ENCODE measurements at regions not wholly inside any gene's neighbourhood (a gene's known extent, or its start where the extent isn't known, plus 50 kb on each side); places are given as distances from the start of the nearest gene placed in this dataset.

DNA sequence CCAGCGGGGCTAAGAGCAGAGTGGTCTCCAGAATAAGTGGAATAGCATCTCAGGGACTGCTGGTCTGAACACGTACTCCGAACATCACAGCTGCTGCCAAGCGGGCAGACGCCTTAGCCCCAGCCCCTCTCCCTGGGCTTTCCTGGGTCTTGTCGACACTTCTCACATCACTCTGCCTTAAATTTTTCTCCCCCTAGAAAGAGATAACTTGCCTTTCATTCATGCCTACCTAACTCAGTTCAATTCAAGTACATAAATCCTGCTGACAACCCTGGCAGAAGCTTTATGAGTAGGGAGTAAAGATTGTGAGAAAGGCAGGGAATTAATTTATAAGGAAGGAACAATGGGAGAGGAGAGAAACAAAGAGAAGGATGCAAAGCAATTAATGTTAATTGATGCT lies 202.9 kb upstream of the TNP1 start:
- TF ChIP-seq, protein P1, sequence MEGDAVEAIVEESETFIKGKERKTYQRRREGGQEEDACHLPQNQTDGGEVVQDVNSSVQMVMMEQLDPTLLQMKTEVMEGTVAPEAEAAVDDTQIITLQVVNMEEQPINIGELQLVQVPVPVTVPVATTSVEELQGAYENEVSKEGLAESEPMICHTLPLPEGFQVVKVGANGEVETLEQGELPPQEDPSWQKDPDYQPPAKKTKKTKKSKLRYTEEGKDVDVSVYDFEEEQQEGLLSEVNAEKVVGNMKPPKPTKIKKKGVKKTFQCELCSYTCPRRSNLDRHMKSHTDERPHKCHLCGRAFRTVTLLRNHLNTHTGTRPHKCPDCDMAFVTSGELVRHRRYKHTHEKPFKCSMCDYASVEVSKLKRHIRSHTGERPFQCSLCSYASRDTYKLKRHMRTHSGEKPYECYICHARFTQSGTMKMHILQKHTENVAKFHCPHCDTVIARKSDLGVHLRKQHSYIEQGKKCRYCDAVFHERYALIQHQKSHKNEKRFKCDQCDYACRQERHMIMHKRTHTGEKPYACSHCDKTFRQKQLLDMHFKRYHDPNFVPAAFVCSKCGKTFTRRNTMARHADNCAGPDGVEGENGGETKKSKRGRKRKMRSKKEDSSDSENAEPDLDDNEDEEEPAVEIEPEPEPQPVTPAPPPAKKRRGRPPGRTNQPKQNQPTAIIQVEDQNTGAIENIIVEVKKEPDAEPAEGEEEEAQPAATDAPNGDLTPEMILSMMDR (IDR thresholded peaks at IDR 0.05): no peak
- TF ChIP-seq POLR2A (IDR thresholded peaks at IDR 0.05): no peak
